GM23338 (cell line): ENCODE measurements at regions not wholly inside any gene's neighbourhood (a gene's known extent, or its start where the extent isn't known, plus 50 kb on each side); places are given as distances from the start of the nearest gene placed in this dataset.

Experiments
- ATAC-seq: fragments of 200-7000 bp; cut with Tn5 transposase; 3 replicates; pipeline ENCODE4 v1.9.1; 2020
- DNase-seq: peaks from one replicate; pipeline ENCODE4 v3.0.0-alpha.2; 2015; ENCODE audit warnings: low spot score
- H2AFZ ChIP-seq: fragments of 200-600 bp; sonication (generic); 2 replicates; pipeline ENCODE4 v1.8.0; 2016; ENCODE audit warnings: antibody characterized with exemption, mild to moderate bottlenecking, moderate library complexity
- H3F3A ChIP-seq: fragments of 200-600 bp; sonication (generic); replicated peaks from 2 replicates; pipeline ENCODE4 v1.8.0; 2017; ENCODE audit warnings: antibody characterized with exemption, mixed run types, low read depth
- H3K27ac ChIP-seq: fragments of 200-600 bp; sonication (generic); 2 replicates; pipeline ENCODE4 v1.6.1; 2016; ENCODE audit warnings: low read depth
- H3K27me3 ChIP-seq: fragments of 200-600 bp; sonication (generic); 2 replicates; pipeline ENCODE4 v1.8.0; 2016; ENCODE audit warnings: mild to moderate bottlenecking, mixed run types, moderate library complexity; ENCODE audit not compliant: insufficient read depth
- H3K36me3 ChIP-seq: fragments of 200-600 bp; sonication (generic); 2 replicates; pipeline ENCODE4 v1.8.0; 2016; ENCODE audit warnings: mild to moderate bottlenecking; ENCODE audit not compliant: insufficient read depth
- H3K4me1 ChIP-seq: fragments of 200-600 bp; sonication (generic); 2 replicates; pipeline ENCODE4 v1.8.0; 2016; ENCODE audit warnings: mild to moderate bottlenecking, moderate library complexity; ENCODE audit not compliant: insufficient read depth
- H3K4me2 ChIP-seq: fragments of 200-600 bp; sonication (generic); 2 replicates; pipeline ENCODE4 v1.7.1; 2017; ENCODE audit warnings: mixed run types
- H3K4me3 ChIP-seq: fragments of 200-600 bp; sonication (generic); 2 replicates; pipeline ENCODE4 v1.6.1; 2016; ENCODE audit warnings: mixed run types
- H3K79me2 ChIP-seq: fragments of 200-600 bp; sonication (generic); replicated peaks from 2 replicates; pipeline ENCODE4 v1.8.0; 2017; ENCODE audit warnings: mild to moderate bottlenecking; ENCODE audit not compliant: insufficient read depth
- H3K9me2 ChIP-seq: fragments of 200-600 bp; sonication (generic); 2 replicates; pipeline ENCODE4 v1.8.0; 2017; ENCODE audit not compliant: insufficient read depth
- H4K20me1 ChIP-seq: fragments of 200-600 bp; sonication (generic); replicated peaks from 2 replicates; pipeline ENCODE4 v1.8.0; 2017; ENCODE audit warnings: mild to moderate bottlenecking; ENCODE audit not compliant: insufficient read depth
- H3K27ac Mint-ChIP-seq: 2 replicates; pipeline ENCODE4 v1.8.0; 2020; ENCODE audit warnings: inconsistent platforms, mild to moderate bottlenecking, moderate library complexity, mixed read lengths
- H3K27me3 Mint-ChIP-seq: 3 replicates; pipeline ENCODE4 v1.8.0; 2022; ENCODE audit warnings: low read depth, mild to moderate bottlenecking, moderate library complexity, mixed read lengths, inconsistent platforms; ENCODE audit not compliant: insufficient read depth, poor library complexity
- H3K36me3 Mint-ChIP-seq: 3 replicates; pipeline ENCODE4 v1.8.0; 2021; ENCODE audit warnings: low read depth, mild to moderate bottlenecking, inconsistent platforms, moderate library complexity, mixed read lengths
- H3K4me1 Mint-ChIP-seq: 3 replicates; pipeline ENCODE4 v1.8.0; 2020; ENCODE audit warnings: mild to moderate bottlenecking, inconsistent platforms, mixed read lengths
- H3K4me3 Mint-ChIP-seq: 3 replicates; pipeline ENCODE4 v1.8.0; 2021; ENCODE audit warnings: moderate library complexity, mild to moderate bottlenecking, inconsistent platforms, mixed read lengths
- H3K9me3 Mint-ChIP-seq: 3 replicates; pipeline ENCODE4 v1.8.0; 2020; ENCODE audit warnings: moderate library complexity, mild to moderate bottlenecking, inconsistent platforms, mixed read lengths
- CREB1 ChIP-seq: fragments of 250-450 bp; sonication (Bioruptor Pico); IDR thresholded peaks from 2 replicates; pipeline ENCODE4 v1.5.0; 2020; ENCODE audit warnings: low read depth, mild to moderate bottlenecking, moderate library complexity
- JUNB ChIP-seq: IDR thresholded peaks from one replicate; pipeline ENCODE4 v1.6.1; 2016; ENCODE audit warnings: antibody characterized with exemption; ENCODE audit not compliant: unreplicated experiment
- NANOG ChIP-seq: IDR thresholded peaks from 2 replicates; pipeline ENCODE4 v1.6.1; 2016; ENCODE audit warnings: antibody characterized with exemption, borderline replicate concordance
- POLR2AphosphoS5 ChIP-seq: IDR thresholded peaks from 2 replicates; pipeline ENCODE4 v1.6.1; 2016; ENCODE audit warnings: antibody characterized with exemption, low read depth
- ZNF331 ChIP-seq: fragments of 250-450 bp; sonication (Bioruptor Pico); IDR thresholded peaks from 2 replicates; pipeline ENCODE4 v1.5.0; 2020; ENCODE audit warnings: low read depth, mild to moderate bottlenecking, moderate library complexity
- TF ChIP-seq, protein P1 (sequence below): IDR thresholded peaks from one replicate; pipeline ENCODE4 v1.6.1; 2018; ENCODE audit warnings: antibody characterized with exemption; ENCODE audit not compliant: unreplicated experiment
- TF ChIP-seq, protein P2 (sequence below), 2 experiments: fragments of 200-600 bp in 1 of 2; sonication (generic) in 1 of 2; conservative IDR thresholded peaks; 2 replicates each; pipeline versions ENCODE4 v1.5.1 to v1.6.1; 2016 to 2017; ENCODE audit warnings: antibody characterized with exemption in 2 of 2, low read depth in 2 of 2, mild to moderate bottlenecking in 2 of 2, moderate library complexity in 1 of 2

DNA sequence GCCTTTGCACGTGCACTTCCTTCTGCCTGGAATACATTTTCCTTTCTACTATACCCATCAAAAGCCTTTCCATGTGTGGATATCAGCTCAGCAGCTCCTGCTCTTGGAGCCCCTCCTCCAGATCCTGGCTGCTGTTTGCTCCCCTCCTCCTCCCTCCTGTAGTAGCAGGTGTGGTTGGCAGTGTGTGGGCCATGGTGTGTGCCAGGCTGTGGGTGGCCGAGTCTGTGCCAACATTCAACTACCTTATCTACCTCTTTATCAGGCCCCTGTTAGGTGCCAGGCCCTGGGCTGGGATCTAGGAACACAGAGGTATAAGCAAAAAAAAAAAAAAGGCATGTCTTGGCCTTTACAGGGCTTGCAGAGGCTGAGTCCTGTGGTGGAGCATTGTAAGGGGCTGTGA, 180.6 kb upstream of the JUN start:
- no peak for DNase-seq
- peaks cover 8% of the 10 kb centered on the region; the same call in 2 of the 3 replicates for H3K9me3 Mint-ChIP-seq
- H3K4me2 ChIP-seq, result no peak overlapping the region
- H3K4me3 ChIP-seq, result no peak overlapping the region
- no peaks in the 10 kb centered on the region for H3F3A ChIP-seq
- H3K36me3 Mint-ChIP-seq, result peaks cover 10% of the 10 kb centered on the region; the same call in 2 of the 3 replicates
- no peak overlapping the region for H3K4me3 Mint-ChIP-seq
- no peak overlapping the region for H3K27ac Mint-ChIP-seq
- no peaks in the 10 kb centered on the region for H3K79me2 ChIP-seq
- no peaks in the 10 kb centered on the region for H3K4me1 ChIP-seq
- no peaks in the 10 kb centered on the region for H3K27me3 ChIP-seq
- H3K9me2 ChIP-seq, result no peaks in the 10 kb centered on the region
- no peaks in the 10 kb centered on the region for H3K36me3 ChIP-seq
- no peak overlapping the region for H3K27ac ChIP-seq
- H3K27me3 Mint-ChIP-seq, result no peaks in the 10 kb centered on the region
- no peak for ATAC-seq
- H4K20me1 ChIP-seq, result no peaks in the 10 kb centered on the region
- H2AFZ ChIP-seq, result no peak overlapping the region
- no peaks in the 10 kb centered on the region for H3K4me1 Mint-ChIP-seq
- TF ChIP-seq, protein P1, sequence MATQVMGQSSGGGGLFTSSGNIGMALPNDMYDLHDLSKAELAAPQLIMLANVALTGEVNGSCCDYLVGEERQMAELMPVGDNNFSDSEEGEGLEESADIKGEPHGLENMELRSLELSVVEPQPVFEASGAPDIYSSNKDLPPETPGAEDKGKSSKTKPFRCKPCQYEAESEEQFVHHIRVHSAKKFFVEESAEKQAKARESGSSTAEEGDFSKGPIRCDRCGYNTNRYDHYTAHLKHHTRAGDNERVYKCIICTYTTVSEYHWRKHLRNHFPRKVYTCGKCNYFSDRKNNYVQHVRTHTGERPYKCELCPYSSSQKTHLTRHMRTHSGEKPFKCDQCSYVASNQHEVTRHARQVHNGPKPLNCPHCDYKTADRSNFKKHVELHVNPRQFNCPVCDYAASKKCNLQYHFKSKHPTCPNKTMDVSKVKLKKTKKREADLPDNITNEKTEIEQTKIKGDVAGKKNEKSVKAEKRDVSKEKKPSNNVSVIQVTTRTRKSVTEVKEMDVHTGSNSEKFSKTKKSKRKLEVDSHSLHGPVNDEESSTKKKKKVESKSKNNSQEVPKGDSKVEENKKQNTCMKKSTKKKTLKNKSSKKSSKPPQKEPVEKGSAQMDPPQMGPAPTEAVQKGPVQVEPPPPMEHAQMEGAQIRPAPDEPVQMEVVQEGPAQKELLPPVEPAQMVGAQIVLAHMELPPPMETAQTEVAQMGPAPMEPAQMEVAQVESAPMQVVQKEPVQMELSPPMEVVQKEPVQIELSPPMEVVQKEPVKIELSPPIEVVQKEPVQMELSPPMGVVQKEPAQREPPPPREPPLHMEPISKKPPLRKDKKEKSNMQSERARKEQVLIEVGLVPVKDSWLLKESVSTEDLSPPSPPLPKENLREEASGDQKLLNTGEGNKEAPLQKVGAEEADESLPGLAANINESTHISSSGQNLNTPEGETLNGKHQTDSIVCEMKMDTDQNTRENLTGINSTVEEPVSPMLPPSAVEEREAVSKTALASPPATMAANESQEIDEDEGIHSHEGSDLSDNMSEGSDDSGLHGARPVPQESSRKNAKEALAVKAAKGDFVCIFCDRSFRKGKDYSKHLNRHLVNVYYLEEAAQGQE, result no peak
- TF ChIP-seq ZNF331 (CRISPR knock-in tag), result no peak
- TF ChIP-seq, protein P2, sequence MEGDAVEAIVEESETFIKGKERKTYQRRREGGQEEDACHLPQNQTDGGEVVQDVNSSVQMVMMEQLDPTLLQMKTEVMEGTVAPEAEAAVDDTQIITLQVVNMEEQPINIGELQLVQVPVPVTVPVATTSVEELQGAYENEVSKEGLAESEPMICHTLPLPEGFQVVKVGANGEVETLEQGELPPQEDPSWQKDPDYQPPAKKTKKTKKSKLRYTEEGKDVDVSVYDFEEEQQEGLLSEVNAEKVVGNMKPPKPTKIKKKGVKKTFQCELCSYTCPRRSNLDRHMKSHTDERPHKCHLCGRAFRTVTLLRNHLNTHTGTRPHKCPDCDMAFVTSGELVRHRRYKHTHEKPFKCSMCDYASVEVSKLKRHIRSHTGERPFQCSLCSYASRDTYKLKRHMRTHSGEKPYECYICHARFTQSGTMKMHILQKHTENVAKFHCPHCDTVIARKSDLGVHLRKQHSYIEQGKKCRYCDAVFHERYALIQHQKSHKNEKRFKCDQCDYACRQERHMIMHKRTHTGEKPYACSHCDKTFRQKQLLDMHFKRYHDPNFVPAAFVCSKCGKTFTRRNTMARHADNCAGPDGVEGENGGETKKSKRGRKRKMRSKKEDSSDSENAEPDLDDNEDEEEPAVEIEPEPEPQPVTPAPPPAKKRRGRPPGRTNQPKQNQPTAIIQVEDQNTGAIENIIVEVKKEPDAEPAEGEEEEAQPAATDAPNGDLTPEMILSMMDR (conservative IDR thresholded peaks at IDR 0.05; ENCODE audit: low read depth in 2 of 2), result no peak

DNA sequence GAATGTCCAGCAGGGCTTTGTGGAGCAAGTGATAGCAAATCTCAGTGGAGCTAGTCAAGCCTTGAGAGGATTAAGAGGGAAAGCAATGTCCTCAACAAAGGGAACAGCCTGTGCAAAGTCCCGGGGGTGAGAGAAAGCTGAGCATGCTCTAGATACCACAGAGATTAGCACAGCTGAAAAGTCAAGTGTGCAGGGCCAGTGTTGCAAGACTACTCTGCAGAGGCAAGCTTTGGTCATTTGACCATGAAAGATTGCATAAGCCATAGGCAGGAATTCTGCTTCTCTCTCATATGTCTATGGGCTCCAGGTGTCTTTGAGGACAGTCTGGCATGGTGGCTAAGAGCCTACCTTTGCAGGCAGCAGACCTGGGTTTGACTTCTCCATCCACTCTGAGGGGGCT, 181.0 kb upstream of the JUN start:
- ATAC-seq, result no peak
- TF ChIP-seq CREB1 (CRISPR knock-in tag) (no peak), NANOG (no peak), JUNB (no peak), POLR2AphosphoS5 (no peak)
- TF ChIP-seq, protein P1, result no peak

More for the DNA sequence above, 181.0 kb upstream of the JUN start:
- DNase-seq, result no peak
- no peaks in the 10 kb centered on the region for H3K9me2 ChIP-seq
- H3K4me2 ChIP-seq, result no peak overlapping the region
- H2AFZ ChIP-seq, result no peak overlapping the region
- H3K4me3 Mint-ChIP-seq, result no peak overlapping the region
- H4K20me1 ChIP-seq, result no peaks in the 10 kb centered on the region
- H3K27me3 ChIP-seq, result no peaks in the 10 kb centered on the region
- H3K36me3 ChIP-seq, result no peaks in the 10 kb centered on the region
- no peak overlapping the region for H3K4me3 ChIP-seq
- H3K4me1 Mint-ChIP-seq, result no peaks in the 10 kb centered on the region
- peaks cover 8% of the 10 kb centered on the region; the same call in 2 of the 3 replicates for H3K9me3 Mint-ChIP-seq
- peaks cover 10% of the 10 kb centered on the region; the same call in 2 of the 3 replicates for H3K36me3 Mint-ChIP-seq
- H3K4me1 ChIP-seq, result no peaks in the 10 kb centered on the region
- H3K79me2 ChIP-seq, result no peaks in the 10 kb centered on the region
- H3K27ac ChIP-seq, result no peak overlapping the region
- no peaks in the 10 kb centered on the region for H3K27me3 Mint-ChIP-seq
- H3F3A ChIP-seq, result no peaks in the 10 kb centered on the region
- H3K27ac Mint-ChIP-seq, result no peak overlapping the region
